ENCODE measurements at regions not wholly inside any gene's neighbourhood (a gene's known extent, or its start where the extent isn't known, plus 50 kb on each side); places are given as distances from the start of the nearest gene placed in this dataset.

- ATAC-seq: no peak
- no peak for DNase-seq
- intact Hi-C loops (cut with DNase I): no loop called here
- Histone ChIP-seq H3K27ac (no peak overlapping the region), H3K9me3 (peaks cover 0 to 4% (median 0%) of the 10 kb centered on the region in 11 donors), H3K36me3 (no peaks in the 10 kb centered on the region), H3K27me3 (no peaks in the 10 kb centered on the region), H3K4me1 (no peaks in the 10 kb centered on the region), H3K4me3 (no peak overlapping the region)
- 81 to 83% methylated on average over 6 of the region's 6 CpGs for WGBS, 2 donors
- no peak for TF ChIP-seq CTCF (IDR thresholded peaks at IDR 0.05)
Observed at GRCh38 chr15:35136321-35137189, 51.5 kb upstream of the NANOGP8 start.

All from heart right ventricle (tissue), 16 donors.